Parathyroid adenoma (tissue), 2 donors: ENCODE measurements at regions not wholly inside any gene's neighbourhood (a gene's known extent, or its start where the extent isn't known, plus 50 kb on each side); places are given as distances from the start of the nearest gene placed in this dataset.

Experiments
- H2AFZ ChIP-seq: fragments of 300-600 bp; sonication (generic); one replicate; pipeline ENCODE4 v1.7.0; 2017; ENCODE audit warnings: antibody characterized with exemption, mild to moderate bottlenecking
- H3K27ac ChIP-seq: fragments of 300-600 bp; sonication (generic); one replicate; pipeline ENCODE4 v1.7.0; 2017
- H3K27me3 ChIP-seq: fragments of 300-600 bp; sonication (generic); one replicate; pipeline ENCODE4 v1.7.0; 2017; ENCODE audit warnings: low read length; ENCODE audit not compliant: control insufficient read depth, insufficient read depth
- H3K36me3 ChIP-seq: fragments of 300-600 bp; sonication (generic); one replicate; pipeline ENCODE4 v1.7.0; 2017; ENCODE audit warnings: low read length; ENCODE audit not compliant: control insufficient read depth, insufficient read depth
- H3K4me1 ChIP-seq: fragments of 300-600 bp; sonication (generic); one replicate; pipeline ENCODE4 v1.7.0; 2017; ENCODE audit warnings: control low read depth
- H3K4me2 ChIP-seq: fragments of 300-600 bp; sonication (generic); one replicate; pipeline ENCODE4 v1.7.0; 2017; ENCODE audit warnings: low read length
- H3K4me3 ChIP-seq: fragments of 300-600 bp; sonication (generic); one replicate; pipeline ENCODE4 v1.7.0; 2017; ENCODE audit warnings: low read depth, low read length
- H3K79me2 ChIP-seq: fragments of 300-600 bp; sonication (generic); one replicate; pipeline ENCODE4 v1.7.0; 2017; ENCODE audit warnings: control low read depth
- H3K9ac ChIP-seq: fragments of 300-600 bp; sonication (generic); one replicate; pipeline ENCODE4 v1.7.0; 2017; ENCODE audit warnings: mild to moderate bottlenecking
- H3K9me3 ChIP-seq: fragments of 300-600 bp; sonication (generic); one replicate; pipeline ENCODE4 v1.7.0; 2017; ENCODE audit warnings: low read length; ENCODE audit not compliant: control insufficient read depth
- TF ChIP-seq, protein P1 (sequence below): fragments of 300-600 bp; sonication (generic); IDR thresholded peaks from one replicate; pipeline ENCODE4 v1.7.0; 2017; ENCODE audit warnings: antibody characterized with exemption, mild to moderate bottlenecking
- donor health status: primary hyperparathyroidism.

DNA sequence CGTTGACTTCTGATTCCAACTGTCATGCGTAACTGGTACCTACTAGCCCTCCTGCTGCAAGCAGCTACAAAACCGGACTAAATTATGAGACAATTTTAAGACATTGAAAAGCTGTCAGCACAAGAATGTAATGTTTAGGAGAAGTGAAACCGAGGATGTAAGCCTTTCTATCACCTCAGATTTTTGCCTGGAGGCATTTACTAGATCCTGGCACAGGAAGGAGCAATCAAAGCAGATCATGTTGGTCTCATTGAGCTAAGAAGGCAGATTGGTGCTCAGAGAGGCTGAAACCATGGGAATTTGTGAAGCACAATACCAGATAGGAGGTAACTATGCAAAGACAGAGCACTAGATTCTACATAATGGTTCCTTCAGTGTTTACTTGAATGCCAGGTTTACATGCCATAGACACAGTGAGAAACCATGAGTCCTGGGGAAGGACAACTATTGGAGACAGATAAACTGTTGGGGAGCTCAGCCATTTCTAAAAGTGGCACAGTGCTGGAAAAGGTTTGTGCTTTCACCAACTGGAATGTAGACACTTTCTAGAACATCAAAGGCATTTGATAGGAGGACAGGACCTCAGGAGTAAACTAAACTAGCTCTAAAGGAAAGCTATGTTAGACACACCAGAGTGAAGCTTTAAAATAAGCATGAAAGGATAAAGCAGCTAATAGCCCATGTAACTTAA, 179.4 kb downstream of the LYPLAL1 start:
- Histone ChIP-seq H3K4me2 (no peak overlapping the region), H2AFZ (no peak overlapping the region), H3K4me1 (no peaks in the 10 kb centered on the region), H3K27ac (no peak overlapping the region), H3K9ac (no peak overlapping the region), H3K9me3 (no peaks in the 10 kb centered on the region), H3K79me2 (no peaks in the 10 kb centered on the region), H3K4me3 (no peak overlapping the region), H3K36me3 (no peaks in the 10 kb centered on the region), H3K27me3 (no peaks in the 10 kb centered on the region)
- TF ChIP-seq, protein P1, sequence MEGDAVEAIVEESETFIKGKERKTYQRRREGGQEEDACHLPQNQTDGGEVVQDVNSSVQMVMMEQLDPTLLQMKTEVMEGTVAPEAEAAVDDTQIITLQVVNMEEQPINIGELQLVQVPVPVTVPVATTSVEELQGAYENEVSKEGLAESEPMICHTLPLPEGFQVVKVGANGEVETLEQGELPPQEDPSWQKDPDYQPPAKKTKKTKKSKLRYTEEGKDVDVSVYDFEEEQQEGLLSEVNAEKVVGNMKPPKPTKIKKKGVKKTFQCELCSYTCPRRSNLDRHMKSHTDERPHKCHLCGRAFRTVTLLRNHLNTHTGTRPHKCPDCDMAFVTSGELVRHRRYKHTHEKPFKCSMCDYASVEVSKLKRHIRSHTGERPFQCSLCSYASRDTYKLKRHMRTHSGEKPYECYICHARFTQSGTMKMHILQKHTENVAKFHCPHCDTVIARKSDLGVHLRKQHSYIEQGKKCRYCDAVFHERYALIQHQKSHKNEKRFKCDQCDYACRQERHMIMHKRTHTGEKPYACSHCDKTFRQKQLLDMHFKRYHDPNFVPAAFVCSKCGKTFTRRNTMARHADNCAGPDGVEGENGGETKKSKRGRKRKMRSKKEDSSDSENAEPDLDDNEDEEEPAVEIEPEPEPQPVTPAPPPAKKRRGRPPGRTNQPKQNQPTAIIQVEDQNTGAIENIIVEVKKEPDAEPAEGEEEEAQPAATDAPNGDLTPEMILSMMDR, result no peak

DNA sequence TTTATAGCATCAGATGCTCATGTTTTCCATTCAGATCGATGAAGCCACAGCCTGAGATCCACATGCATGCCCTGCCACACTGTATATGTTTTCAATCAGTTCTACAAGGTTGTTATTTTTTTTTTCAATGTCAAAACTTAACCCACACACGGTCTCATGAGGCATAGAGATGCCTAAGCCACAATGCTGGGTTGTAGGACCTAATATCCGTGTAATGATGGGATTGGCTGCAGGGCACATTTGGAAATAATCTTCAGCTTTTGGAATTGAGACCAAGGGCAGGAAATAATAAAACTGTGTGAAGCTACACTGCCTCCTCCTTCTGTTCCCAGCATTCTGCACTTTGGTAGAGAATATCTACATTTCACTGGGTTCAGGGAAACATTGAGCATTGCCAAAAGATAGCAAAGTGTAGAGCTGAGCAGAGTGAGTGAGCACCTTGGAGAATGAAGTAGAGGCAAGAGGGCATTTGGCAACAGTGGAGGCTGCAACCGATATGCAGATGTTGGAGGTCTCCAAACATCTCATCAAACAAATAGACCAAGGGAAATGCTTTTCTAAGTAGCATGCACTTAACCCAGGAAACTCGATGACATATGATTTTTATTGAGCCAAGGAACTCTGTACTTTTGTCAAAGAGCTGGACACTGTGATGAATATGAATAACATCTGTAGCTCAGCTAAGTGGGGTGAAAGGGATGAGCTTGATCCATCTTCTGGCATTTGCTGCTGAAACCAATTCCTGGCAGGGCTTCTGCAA, 176.7 kb downstream of the LYPLAL1 start:
- Histone ChIP-seq H3K4me1 (no peaks in the 10 kb centered on the region), H3K79me2 (no peaks in the 10 kb centered on the region), H3K9ac (no peak overlapping the region), H3K4me2 (no peak overlapping the region), H3K27me3 (no peaks in the 10 kb centered on the region), H2AFZ (no peak overlapping the region), H3K4me3 (no peak overlapping the region), H3K27ac (no peak overlapping the region), H3K36me3 (no peaks in the 10 kb centered on the region), H3K9me3 (no peaks in the 10 kb centered on the region)
- TF ChIP-seq, protein P1, result no peak

DNA sequence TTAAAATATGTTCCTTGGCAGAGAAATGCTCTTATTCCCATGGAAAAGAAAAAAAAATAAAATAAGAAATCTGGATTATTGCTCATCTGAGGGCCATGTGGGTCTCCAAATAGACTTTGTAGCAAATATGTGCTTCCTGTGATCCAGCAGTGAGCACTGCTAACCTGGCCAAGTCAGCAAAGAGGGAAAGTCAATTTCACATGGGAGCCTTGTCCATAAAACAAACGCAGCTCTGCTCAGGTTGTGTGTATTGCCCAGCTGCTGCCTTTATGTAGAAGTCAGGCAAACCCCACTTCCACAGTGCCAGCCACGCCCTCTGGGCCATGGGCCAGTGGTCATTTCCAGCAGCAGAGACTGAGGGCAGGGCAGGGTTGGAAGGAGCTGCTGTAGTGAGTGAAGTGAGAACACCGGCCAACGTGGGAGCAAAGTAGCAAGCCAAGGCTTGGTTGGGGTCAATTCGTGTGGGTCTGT, 174.3 kb downstream of the LYPLAL1 start:
- Histone ChIP-seq H3K4me1 (no peaks in the 10 kb centered on the region), H3K79me2 (no peaks in the 10 kb centered on the region), H3K36me3 (no peaks in the 10 kb centered on the region), H3K27me3 (no peaks in the 10 kb centered on the region), H3K9ac (no peak overlapping the region), H3K4me2 (no peak overlapping the region), H3K9me3 (no peaks in the 10 kb centered on the region), H3K4me3 (no peak overlapping the region), H2AFZ (no peak overlapping the region), H3K27ac (no peak overlapping the region)
- TF ChIP-seq, protein P1, result no peak

DNA sequence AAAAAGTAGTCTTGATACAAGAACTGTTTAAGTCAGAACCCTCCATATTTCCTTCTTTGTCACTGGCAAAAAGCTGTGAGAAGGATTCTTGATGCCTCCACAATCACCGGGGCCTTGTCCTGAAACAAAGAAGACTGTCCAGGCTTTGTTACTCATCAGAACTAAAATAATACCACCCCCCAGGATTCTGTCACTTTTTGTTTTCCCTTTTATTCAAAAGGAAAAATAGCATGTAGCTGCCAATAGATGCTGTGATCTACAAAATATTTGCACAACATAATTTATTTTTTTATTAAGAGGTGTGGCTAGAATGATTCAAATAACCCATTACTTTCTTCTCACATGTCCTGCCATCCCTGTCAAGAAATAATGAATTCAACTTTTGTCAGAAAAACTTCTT, 173.7 kb downstream of the LYPLAL1 start:
- no peak overlapping the region for H3K27ac ChIP-seq

More for the DNA sequence above, 173.7 kb downstream of the LYPLAL1 start:
- no peaks in the 10 kb centered on the region for H3K9me3 ChIP-seq
- H3K27me3 ChIP-seq, result no peaks in the 10 kb centered on the region
- H3K36me3 ChIP-seq, result no peaks in the 10 kb centered on the region
- no peaks in the 10 kb centered on the region for H3K4me1 ChIP-seq
- no peak overlapping the region for H3K4me2 ChIP-seq
- H3K79me2 ChIP-seq, result no peaks in the 10 kb centered on the region
- H2AFZ ChIP-seq, result no peak overlapping the region
- TF ChIP-seq, protein P1, result no peak
- H3K9ac ChIP-seq, result no peak overlapping the region
- H3K4me3 ChIP-seq, result no peak overlapping the region
